Muscle of leg (tissue), 3 donors: ENCODE measurements at regions not wholly inside any gene's neighbourhood (a gene's known extent, or its start where the extent isn't known, plus 50 kb on each side); places are given as distances from the start of the nearest gene placed in this dataset.

ENCODE experiments used
- DNase-seq: peaks from one replicate; pipeline ENCODE4 v3.0.0; 2013
- H3K27ac ChIP-seq: one replicate; pipeline ENCODE4 v1.5.1; 2013; ENCODE audit warnings: mild to moderate bottlenecking, low read length, control low read depth
- H3K27me3 ChIP-seq: one replicate; pipeline ENCODE4 v1.6.1; 2013; ENCODE audit warnings: low read length; ENCODE audit not compliant: control insufficient read depth, insufficient read depth
- H3K36me3 ChIP-seq: one replicate; pipeline ENCODE4 v1.6.1; 2013; ENCODE audit warnings: low read length; ENCODE audit not compliant: control insufficient read depth, insufficient read depth
- H3K4me1 ChIP-seq: one replicate; pipeline ENCODE4 v1.6.1; 2013; ENCODE audit warnings: low read length; ENCODE audit not compliant: control insufficient read depth, insufficient read depth
- H3K4me3 ChIP-seq: one replicate; pipeline ENCODE4 v1.5.1; 2013; ENCODE audit warnings: low read length, control low read depth
- H3K9me3 ChIP-seq: replicated peaks from 2 replicates; pipeline ENCODE4 v1.6.1; 2013; ENCODE audit warnings: low read depth, low read length; ENCODE audit not compliant: control insufficient read depth
- WGBS: methylation state at CpG from one replicate; pipeline ENCODE4 v1.1.5; 2013; ENCODE audit warnings: missing lambda C conversion rate; ENCODE audit not compliant: insufficient coverage; 5-methylcytosine and 5-hydroxymethylcytosine counted together

- DNase-seq = no peak
- Histone ChIP-seq H3K4me1 (no peaks in the 10 kb centered on the region), H3K27ac (no peak overlapping the region), H3K9me3 (no peaks in the 10 kb centered on the region), H3K36me3 (no peaks in the 10 kb centered on the region), H3K27me3 (no peaks in the 10 kb centered on the region), H3K4me3 (no peak overlapping the region)
- WGBS = 83% methylated on average over 1 of the region's 3 CpGs
These were observed 426.8 kb upstream of the ADAMTS5 start for GRCh38 chr21:27393726-27394125.

GRCh38 chr21:27391990-27392389, 425.1 kb upstream of the ADAMTS5 start:
- Histone ChIP-seq H3K4me1 (no peaks in the 10 kb centered on the region), H3K27me3 (no peaks in the 10 kb centered on the region), H3K27ac (no peak overlapping the region), H3K9me3 (no peaks in the 10 kb centered on the region), H3K4me3 (no peak overlapping the region), H3K36me3 (no peaks in the 10 kb centered on the region)
- WGBS = no CpG with 5 or more reads among the region's 2 CpGs
- DNase-seq = no peak

- H3K9me3 ChIP-seq = no peaks in the 10 kb centered on the region
- H3K4me3 ChIP-seq = no peak overlapping the region
- H3K4me1 ChIP-seq = no peaks in the 10 kb centered on the region
- H3K27me3 ChIP-seq = no peaks in the 10 kb centered on the region
- WGBS = 100% methylated on average over 1 of the region's 2 CpGs
- no peak for DNase-seq
- H3K27ac ChIP-seq = no peak overlapping the region
- no peaks in the 10 kb centered on the region for H3K36me3 ChIP-seq
These were observed 423.5 kb upstream of the ADAMTS5 start for GRCh38 chr21:27390384-27390783.

- Histone ChIP-seq H3K27ac (no peak overlapping the region), H3K9me3 (no peaks in the 10 kb centered on the region), H3K4me3 (no peak overlapping the region), H3K27me3 (no peaks in the 10 kb centered on the region), H3K4me1 (no peaks in the 10 kb centered on the region), H3K36me3 (no peaks in the 10 kb centered on the region)
- no peak for DNase-seq
- no CpG with 5 or more reads among the region's 2 CpGs for WGBS
These were observed 421.9 kb upstream of the ADAMTS5 start for GRCh38 chr21:27388825-27389224.

GRCh38 chr21:27382404-27382803, 415.5 kb upstream of the ADAMTS5 start:
- Histone ChIP-seq H3K27me3 (no peaks in the 10 kb centered on the region), H3K4me1 (no peaks in the 10 kb centered on the region), H3K36me3 (no peaks in the 10 kb centered on the region), H3K4me3 (no peak overlapping the region), H3K9me3 (no peaks in the 10 kb centered on the region), H3K27ac (no peak overlapping the region)
- DNase-seq = peak; percentile 21
- no CpG with 5 or more reads among the region's 4 CpGs for WGBS

GRCh38 chr21:27380303-27380702, 413.4 kb upstream of the ADAMTS5 start:
- DNase-seq = peak; percentile 81
- Histone ChIP-seq H3K4me1 (no peaks in the 10 kb centered on the region), H3K9me3 (no peaks in the 10 kb centered on the region), H3K27ac (no peak overlapping the region), H3K36me3 (no peaks in the 10 kb centered on the region), H3K27me3 (no peaks in the 10 kb centered on the region), H3K4me3 (no peak overlapping the region)
- 56% methylated on average over 2 of the region's 2 CpGs for WGBS

- H3K27ac ChIP-seq = no peak overlapping the region
- WGBS = no CpG with 5 or more reads among the region's 4 CpGs
These were observed 412.5 kb upstream of the ADAMTS5 start for GRCh38 chr21:27379354-27379753.

GRCh38 chr21:27372381-27372780, 405.5 kb upstream of the ADAMTS5 start:
- no peak for DNase-seq
- no peaks in the 10 kb centered on the region for H3K9me3 ChIP-seq
- H3K36me3 ChIP-seq = no peaks in the 10 kb centered on the region
- no peak overlapping the region for H3K27ac ChIP-seq
- H3K27me3 ChIP-seq = no peaks in the 10 kb centered on the region
- H3K4me1 ChIP-seq = no peaks in the 10 kb centered on the region
- H3K4me3 ChIP-seq = no peak overlapping the region
- no CpG with 5 or more reads among the region's 3 CpGs for WGBS

More at GRCh38 chr21:27379354-27379753, 412.5 kb upstream of the ADAMTS5 start:
- Histone ChIP-seq H3K4me1 (no peaks in the 10 kb centered on the region), H3K9me3 (no peaks in the 10 kb centered on the region), H3K27me3 (no peaks in the 10 kb centered on the region), H3K4me3 (no peak overlapping the region), H3K36me3 (no peaks in the 10 kb centered on the region)
- DNase-seq = peak; percentile 56

GRCh38 chr21:27371975-27372331, 405.1 kb upstream of the ADAMTS5 start:
- Histone ChIP-seq H3K9me3 (no peaks in the 10 kb centered on the region), H3K27ac (no peak overlapping the region), H3K4me1 (no peaks in the 10 kb centered on the region), H3K36me3 (no peaks in the 10 kb centered on the region), H3K27me3 (no peaks in the 10 kb centered on the region), H3K4me3 (no peak overlapping the region)
- no peak for DNase-seq

- no peaks in the 10 kb centered on the region for H3K36me3 ChIP-seq
- no CpG with 5 or more reads among the region's 5 CpGs for WGBS
- no peak overlapping the region for H3K4me3 ChIP-seq
- peak; percentile 26 for DNase-seq
- H3K9me3 ChIP-seq = no peaks in the 10 kb centered on the region
- H3K27ac ChIP-seq = no peak overlapping the region
- H3K27me3 ChIP-seq = no peaks in the 10 kb centered on the region
- H3K4me1 ChIP-seq = no peaks in the 10 kb centered on the region
These were observed 404.5 kb upstream of the ADAMTS5 start for GRCh38 chr21:27371115-27371974.
